Stimulated activated CD4-positive, alpha-beta T cell treated with anti-CD3 and anti-CD28 coated beads, Interleukin-15, amount 100 ng/mL, for 48 hours (primary cell): ENCODE measurements at regions not wholly inside any gene's neighbourhood (a gene's known extent, or its start where the extent isn't known, plus 50 kb on each side); places are given as distances from the start of the nearest gene placed in this dataset.
"Not testable (repeated sequence)": the region's sequence is repeated elsewhere in the genome, so short reads cannot be mapped to it uniquely, and the experiment has no call there.

ENCODE experiments used
- DNase-seq, 2 donors: peaks; one replicate each; pipeline ENCODE4 v3.0.0-alpha.2; 2020; ENCODE audit warnings: low read depth in 2 of 2

DNA sequence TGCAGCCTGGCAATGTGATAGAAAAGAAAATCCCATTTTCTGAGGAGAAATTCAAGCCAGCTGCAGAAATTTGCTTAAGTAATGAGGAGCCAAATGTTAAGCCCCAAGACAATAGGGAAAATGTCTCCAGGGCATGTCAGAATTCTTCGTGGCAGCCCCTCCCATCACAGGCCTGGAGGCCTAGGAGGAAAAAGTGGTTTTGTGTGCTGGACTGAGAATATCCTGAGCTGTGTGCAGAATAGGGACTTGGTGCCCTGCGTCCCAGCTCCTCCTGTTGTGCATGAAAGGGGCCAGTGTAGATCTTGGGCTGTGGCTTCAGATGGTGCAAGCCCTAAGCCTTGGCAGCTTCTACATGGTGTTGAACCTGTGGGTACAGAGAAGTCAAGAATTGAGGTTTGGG is 948.3 kb downstream of the METTL15 start:
- not testable (repeated sequence) for DNase-seq

DNA sequence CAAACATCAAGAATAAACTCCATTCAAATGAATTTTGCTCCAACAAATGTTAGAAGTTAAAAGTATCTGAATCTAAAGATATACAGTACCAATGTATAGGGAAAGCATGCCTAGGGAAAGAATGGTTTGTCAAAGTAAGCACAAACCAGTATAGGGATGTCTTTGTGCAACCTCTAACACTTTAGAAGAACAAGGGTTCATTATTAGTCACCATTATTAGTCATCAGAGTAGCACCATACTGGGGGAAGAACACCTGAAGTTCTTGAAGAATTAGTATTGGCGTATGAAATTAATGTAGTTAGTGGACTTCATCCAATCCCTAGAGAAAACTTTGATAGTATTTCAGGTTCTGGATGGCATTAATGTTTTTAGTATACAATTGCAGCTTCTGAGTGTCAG is 943.7 kb downstream of the METTL15 start:
- DNase-seq, result no peak

DNA sequence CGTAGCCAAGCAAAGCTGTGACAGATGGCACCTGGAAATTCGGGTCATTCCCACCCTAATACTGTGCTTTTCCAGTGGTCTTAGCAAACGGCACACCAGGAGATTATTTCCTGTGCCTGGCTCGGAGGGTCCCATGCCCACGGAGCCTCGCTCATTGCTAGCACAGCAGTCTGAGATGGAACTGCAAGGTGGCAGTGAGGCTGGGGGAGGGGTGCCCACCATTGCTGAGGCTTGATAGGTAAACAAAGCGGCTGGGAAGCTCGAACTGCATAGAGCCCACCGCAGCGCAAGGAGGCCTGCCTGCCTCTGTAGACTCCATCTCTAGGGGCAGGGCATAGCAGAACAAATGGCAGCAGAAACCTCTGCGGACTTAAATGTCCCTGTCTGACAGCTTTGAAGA is 942.8 kb downstream of the METTL15 start:
- not testable (repeated sequence) for DNase-seq

DNA sequence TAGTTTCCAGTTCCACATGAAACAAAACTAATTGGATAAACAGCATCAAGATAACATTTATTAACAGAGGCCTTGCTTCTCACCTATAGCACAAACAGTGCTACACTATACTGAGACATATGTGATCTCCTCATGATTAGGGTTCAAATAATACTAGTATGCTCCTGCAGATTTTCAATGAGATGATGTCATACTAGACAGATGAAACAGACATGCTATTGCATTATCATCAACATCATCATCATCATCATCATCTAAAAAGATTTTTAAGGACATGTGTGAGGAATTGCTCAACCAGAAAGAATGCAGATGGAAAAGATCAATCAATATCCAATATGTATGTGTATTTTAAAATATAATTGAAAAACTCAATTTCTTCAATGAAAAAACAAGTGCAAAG is 932.3 kb downstream of the METTL15 start:
- no peak for DNase-seq

DNA sequence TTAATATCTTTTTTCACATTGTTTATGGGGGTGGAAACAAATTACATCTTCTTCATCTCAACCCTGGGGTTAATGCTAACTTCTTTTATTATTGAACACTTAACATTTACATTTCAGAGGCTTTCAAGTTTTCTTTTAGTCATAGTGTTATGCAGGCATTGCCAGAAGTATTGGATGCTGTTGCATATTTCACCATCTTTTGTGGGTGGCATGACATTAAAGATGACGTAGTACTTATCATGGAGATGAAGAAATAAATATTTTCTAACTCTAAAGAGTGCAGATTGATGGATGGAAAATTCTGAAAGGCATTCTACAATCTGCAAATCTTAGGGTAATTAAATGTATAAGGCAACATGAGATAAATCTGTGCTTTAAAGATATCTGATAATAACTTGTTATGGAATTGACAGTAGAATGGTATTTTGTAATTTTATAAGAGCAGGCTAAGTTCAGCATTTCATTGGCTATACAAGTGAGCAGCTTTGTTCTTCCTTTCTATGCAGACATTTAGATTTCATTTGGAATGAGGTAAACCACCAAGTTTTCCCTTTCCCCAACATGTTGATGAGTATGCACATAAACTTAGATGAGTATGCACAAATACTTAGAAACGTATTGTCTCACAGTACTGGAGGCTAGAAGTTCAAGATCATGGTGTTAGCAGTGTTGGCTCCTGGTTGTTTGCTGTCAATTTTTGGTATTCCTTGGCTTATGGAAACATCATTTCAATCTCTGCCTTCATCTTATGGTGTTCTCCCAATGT is 924.4 kb downstream of the METTL15 start:
- no peak for DNase-seq

DNA sequence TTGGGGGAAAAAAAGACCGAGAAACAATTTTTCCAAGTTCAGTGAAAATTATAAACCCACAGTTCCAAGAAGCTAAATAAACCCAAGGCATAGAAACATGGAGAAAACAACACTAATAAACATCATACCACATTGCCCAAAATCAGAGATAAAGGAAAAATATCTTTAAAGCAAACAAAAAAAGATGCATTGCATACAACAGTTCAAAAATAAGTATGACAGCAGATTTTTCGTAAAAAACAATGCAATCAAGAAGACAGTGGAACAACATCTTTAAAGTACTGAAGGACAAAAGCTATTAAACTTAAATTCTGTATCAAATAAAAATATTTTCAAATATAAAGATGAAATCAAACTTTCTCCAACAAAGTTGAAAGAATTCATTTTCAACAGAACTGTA is 921.3 kb downstream of the METTL15 start:
- DNase-seq, result no peak

DNA sequence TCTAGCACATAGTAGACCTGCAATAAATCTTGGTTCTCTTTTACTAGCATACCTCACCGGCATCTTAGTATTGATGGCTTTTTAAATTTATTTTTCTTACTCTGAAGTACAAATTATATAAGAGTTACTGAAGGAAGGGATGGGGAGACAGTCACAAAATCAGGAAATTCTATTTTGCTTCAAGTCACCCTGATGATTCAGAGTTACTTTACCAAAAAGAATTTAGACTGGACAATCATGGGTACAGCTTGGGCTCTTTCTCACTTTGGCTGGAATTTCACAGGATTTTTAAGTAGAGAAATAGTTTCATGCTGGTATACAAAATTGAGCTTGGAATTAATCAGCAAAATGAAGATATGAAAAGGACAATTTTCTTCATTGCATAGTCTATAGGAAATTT is 919.2 kb downstream of the METTL15 start:
- no peak for DNase-seq

DNA sequence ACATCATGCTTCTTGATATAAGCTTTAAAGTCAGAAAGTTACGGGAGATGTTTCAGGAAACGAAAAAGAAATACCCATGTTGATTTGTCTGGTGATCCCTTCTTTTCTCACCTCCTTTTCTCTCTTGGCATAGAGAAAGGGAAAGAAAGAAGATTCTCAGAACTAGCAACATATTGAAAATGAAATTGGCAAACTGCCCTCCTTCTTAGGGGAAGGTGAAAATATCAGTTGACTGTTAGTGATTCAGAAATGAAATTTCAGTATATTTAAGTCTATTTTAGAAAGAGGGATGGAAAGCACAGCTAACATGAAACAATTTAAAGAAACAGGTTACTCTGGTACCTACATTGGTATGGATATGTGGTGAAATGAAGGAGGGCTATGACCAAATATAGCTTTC is 918.1 kb downstream of the METTL15 start:
- no peak for DNase-seq

DNA sequence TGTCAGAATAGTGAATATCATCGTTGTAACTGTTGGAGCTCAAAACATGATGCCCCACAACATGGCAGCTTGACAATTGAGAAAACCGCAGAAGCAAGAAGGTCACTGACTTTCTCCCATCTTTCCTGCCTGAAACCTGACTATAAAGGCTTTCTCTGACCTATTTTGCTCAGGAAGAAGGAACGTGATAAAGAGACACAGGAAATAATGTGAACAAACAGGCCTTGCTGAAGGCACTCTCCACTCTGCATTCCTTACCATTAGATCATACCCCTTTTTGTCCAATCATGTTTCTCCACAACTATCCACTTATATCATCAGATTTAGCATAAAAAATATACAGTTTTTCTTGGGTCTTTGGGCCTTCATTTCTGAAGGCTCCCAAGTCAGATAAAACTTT is 916.8 kb downstream of the METTL15 start:
- DNase-seq, result no peak

DNA sequence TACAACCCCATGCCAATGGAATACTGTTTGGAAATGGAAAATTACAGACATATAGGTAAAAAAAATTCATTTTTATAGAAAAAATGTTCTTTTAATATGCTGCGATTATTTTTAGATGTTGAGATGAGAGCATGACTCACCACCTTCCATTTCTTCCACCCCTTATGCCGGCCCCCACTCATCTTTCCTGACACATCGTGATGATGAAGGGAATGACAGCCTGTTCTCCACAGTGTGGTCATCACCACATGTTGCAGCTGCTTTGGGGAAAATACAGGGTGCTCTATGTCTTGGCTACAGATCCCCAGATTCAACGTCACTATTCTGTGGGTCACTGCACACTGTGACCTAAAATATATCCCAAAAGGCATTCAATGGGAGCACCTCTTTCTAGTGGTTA is 916.2 kb downstream of the METTL15 start:
- no peak for DNase-seq

DNA sequence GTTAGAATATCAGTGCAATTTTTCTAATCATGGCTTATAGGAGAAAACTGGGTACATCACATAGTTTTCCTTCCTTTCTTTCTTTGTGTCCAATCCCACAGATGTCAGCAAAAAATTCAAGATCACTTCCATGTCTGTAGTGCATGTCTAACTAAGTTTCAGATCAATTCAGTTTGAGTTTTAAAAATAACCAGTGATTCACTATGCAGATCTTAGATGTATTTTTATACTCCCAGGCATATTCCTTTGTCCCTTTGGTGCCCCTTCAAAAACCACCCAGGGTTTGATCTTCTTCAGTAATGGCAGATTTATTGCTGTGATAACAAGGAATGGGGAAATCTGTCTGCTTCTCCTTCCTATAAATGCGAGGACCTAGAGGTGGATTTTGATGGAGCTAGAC is 915.6 kb downstream of the METTL15 start:
- DNase-seq, result no peak

DNA sequence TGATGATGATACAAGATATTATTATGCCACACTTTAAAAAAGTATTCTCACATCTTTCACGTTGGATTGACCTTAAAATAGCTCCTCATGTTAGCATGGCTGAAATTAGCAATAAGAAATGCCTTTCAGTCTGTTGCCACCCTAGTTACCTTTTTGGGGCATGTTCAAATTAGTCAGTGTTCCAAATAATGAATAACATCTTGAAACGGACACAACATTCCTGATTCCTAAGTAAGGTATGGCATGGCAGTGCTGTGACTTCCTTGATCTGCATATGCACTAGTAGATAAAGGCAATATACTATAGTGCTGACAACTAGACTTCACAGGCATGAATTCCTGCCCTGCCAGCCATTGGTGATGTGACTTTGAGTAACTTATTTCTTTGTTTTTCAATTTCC is 914.5 kb downstream of the METTL15 start:
- no peak for DNase-seq

DNA sequence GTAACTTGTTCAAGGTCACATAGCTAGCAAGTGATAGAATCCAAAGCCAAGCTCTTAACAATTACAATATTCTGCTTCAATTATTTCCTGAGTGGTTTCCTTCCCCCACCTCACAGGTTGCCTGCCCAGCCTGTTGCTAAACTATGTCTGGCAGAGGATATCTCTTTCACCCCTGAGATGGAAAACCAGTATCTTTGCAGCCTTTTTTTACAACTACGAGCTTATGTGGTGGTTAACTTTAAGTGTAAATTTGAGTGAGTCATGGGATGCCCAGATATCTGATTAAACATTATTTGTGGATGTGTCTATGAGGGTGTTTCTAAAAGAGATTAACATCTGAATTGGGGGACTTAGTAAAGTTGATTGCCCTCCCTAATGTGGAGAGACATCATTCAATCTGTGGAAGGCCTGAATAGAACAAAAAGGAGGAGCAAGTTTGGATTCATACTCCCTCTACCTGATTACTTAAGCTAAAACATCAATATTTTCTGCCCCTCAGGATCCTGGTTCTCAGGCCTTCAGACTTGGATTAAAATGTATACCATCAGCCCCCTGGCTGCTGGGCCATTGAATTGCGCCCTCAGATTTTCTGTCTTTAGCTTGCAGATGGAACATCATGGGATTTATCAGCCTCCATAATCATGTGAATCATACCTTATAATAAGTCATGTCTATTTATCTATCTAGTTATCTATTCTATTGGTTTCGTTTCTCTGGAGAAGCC is 911.9 kb downstream of the METTL15 start:
- DNase-seq, result no peak

DNA sequence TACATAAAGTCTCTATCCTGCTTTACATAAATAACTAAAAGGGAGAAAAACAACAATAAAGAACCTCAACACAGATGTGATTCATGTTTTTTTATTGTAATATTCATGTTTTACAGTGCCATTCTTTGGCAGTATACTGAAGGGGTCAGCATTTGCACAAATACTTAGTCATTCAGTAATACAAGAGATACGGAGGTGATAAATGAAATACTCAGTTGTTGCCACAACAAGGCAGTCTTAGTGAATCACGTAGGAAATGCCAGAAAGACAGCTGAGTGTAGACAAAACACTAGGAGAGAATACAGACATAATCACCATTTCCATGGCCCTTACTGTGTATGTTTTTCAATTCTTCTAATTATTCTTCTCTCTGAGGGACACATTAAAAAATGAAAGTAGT is 910.4 kb downstream of the METTL15 start:
- DNase-seq, result no peak

DNA sequence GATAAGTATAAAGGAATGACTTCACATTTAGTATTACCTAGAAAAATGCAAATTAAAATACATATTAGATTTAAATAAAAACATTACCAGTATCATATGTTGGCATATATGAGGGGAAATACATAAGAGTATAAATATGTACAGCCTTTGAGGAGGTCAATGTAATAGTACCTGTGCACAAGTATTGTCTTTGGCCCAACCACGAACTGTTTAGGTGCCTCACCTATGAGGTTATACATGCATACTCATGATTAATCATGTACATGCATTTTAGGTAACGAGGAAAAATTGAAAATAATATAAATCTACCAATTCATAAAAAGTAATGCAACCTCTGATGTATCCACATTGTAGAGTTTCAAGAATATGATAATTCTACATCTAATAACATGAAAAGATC is 909.8 kb downstream of the METTL15 start:
- no peak for DNase-seq

DNA sequence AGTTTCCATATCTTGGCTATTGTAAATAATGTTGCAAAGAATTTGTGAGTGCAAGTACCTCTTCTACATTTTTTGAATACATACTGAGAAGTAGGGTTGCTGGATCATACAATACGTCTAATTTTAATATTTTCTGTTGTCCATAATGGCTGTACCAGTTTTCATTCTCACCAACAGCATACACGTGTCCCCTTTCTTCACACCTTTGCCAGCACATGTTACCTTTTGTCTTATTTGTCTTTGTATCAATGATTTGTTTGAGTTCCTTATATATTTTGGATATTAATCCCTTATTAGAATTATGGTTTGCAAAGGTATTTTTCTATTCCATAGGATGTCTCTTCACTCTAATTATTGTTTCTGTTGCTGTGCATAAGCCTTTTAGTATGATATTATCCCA is 904.3 kb downstream of the METTL15 start:
- DNase-seq, result no peak

DNA sequence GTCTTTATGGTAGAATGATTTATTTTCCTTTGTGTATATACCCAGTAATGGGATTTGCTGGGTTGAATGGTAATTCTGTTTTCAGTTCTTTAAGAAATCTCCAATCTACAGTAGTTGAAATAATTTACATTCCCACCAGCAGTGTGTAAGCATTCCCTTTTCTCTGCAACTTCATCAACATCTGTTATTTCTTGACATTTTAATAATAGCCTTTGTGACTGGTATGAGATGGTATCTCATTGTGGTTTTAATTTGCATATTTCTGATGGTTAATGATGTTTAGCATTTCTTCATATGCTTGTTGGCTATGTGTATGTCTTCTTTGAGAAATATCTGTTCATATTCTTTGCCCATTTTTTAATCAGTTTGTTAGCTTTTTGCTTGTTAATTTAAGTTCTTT is 901.2 kb downstream of the METTL15 start:
- no peak for DNase-seq

DNA sequence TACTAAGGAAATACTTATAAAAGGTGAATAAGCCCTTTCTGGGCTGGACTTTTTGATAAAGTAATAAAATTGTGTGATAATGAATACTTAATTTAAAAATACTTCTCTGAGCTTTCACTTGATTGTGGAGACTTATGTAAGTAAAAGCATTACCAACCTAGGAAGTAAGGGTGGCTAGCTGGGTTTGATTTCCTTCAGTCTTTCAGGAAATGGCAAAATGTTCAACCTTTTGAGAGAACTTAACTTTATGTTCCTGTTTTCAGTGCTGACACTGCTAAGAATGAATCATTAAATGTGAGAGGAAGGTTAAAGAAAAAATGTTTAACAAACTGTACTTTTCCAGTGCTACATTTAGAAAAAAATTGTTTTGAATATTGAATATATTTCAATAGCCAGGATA is 900.3 kb downstream of the METTL15 start:
- no peak for DNase-seq

DNA sequence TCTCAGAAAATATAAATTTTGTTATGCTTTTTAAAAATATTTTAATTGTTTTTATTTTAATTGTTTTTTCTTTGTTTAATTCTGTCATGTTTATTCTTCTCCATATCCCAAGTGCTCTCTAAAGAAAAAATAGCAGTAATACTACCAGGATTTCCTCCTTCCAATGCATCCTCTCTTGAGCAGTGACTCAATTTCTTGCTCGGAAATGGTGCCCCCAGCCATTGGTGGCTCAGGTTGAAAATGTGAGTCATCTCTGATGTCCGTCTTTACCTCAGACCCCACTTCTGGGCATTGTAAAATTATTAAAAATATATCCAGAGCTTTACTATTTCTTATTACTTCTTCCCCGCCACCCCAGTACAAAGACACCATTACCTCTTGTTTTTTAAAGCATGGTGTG is 898.5 kb downstream of the METTL15 start:
- no peak for DNase-seq

DNA sequence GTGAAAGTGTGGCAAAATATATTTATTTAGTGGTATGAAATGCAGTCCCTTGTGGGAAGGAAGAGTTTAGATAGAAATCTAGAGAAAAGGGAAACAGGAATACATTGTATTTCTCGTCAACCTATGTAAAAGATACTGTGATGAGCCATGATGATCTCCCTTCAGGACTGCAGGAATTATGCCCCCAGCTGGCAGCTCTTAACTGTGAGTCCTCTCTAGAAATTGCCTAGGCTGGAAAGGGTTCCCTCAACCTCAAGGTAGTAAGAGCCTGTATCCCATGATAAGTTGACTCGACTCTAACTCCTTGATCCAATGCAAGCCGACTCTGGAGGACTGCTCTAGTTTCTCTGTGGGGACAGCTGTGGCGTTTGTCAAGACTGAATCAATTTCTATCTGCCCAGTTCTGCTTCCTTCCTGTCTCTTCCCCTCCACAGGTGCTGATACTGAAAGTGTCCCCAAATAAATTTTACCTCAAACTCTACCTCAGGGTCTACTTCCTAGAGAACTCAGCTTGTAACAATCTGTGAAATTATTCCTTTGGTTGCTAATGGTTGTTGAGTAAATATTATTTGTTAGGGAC is 897.3 kb downstream of the METTL15 start:
- no peak for DNase-seq

DNA sequence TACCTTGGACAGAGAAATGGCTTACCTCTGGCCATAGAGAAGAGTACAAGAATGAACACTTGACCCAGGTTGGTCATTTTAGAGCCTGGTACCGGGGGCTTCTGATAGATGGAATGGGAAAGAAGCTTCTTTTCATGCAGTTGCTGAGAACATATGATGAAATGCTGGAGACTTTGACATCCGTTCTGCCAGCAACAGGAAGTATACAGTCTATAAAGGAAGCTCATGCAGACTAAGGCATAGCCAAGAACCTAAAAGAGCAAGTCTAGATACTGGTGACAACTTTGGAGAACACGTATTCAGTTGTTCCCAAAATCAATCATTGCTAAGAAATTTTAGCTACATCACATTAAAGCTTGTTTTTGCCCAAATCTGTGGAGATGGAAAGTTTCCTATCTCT is 894.6 kb downstream of the METTL15 start:
- DNase-seq, result no peak

DNA sequence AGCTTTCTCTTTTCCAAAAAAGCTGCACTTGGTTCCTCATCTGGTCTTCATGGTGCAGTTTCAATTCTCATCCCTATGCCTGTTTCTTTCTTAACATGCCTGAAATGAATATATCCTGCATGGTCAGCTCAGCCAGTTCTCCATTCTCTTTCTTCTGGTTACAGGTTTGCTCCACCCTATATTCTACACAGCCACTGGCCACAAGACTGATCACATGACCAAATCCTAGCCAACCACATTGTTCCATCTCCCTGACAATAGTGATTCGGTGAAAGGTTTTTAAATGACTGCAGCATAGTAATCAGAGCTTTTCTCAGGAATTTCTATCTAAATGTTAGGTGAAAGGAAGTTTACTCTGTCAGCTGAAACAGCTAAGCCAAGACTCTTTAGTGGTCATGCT is 891.4 kb downstream of the METTL15 start:
- DNase-seq, result no peak

DNA sequence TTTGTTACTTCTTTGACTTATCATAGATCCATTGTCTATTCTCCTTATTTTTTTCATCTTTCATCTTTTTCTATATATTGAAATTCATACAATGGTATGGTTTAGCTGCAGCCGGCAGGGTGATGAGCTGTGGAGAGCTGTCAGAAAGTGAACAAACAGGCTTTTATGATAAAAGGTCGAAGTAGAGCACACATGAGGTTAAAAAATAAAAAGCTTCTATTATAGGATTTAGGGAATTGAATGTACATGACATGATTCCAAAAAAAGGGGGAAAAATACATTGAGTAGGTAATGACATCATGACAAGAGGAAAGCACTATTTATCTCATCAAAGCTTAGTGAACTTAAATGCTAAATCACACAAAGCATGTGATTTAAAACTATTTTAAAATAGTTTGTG is 884.8 kb downstream of the METTL15 start:
- DNase-seq, result no peak
